Superior temporal gyrus (tissue), 1 donor: ENCODE measurements at regions not wholly inside any gene's neighbourhood (a gene's known extent, or its start where the extent isn't known, plus 50 kb on each side); places are given as distances from the start of the nearest gene placed in this dataset.
"Not testable (repeated sequence)": the region's sequence is repeated elsewhere in the genome, so short reads cannot be mapped to it uniquely, and the experiment has no call there.

Experiments used
- DNase-seq: peaks from one replicate; pipeline ENCODE4 v3.0.0-alpha.2; 2016; ENCODE audit errors: extremely low spot score

DNA sequence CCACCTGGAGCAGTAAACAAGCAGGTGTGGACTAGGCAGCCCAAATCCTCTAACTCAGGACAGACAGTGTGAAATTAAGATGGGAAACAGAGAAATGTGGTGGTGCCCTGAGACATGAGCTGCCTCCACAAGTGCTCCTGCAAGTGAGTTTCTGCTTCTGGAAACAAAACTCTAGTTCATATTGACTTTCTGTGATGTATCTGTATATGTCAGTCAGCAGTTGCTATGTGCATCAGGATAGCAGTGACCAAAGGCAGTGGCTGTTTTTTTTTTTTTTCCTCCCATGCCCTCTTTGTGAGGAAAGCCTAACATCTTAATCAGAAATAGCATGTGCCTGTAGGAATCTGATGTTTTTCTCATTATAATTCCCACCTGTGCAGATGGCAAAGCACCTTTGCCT is 318.4 kb upstream of the SEMA6A start:
- DNase-seq, result no peak

GRCh38 chr5:116887104-116887503 is 312.5 kb upstream of the SEMA6A start:
- no peak for DNase-seq

DNA sequence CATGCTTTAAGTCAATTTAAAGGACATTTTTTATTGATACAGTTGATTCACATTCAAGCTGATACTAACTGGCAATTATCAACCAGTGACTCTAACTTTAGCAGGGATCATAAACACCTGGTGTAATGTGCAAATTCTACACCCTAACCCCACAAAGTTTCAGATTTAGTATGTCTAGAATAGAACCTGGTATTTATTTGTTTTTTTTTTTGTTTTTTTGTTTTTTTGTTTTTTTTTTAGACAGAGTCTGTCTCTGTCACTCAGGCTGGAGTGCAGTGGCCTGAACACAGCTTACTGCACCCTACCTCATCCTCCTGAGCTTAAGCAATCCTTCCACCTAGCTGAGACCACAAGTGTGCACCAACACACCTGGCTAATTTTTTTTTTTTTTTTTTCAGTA is 311.2 kb upstream of the SEMA6A start:
- no peak for DNase-seq

GRCh38 chr5:116883875-116884274 is 309.3 kb upstream of the SEMA6A start:
- DNase-seq, result no peak

DNA sequence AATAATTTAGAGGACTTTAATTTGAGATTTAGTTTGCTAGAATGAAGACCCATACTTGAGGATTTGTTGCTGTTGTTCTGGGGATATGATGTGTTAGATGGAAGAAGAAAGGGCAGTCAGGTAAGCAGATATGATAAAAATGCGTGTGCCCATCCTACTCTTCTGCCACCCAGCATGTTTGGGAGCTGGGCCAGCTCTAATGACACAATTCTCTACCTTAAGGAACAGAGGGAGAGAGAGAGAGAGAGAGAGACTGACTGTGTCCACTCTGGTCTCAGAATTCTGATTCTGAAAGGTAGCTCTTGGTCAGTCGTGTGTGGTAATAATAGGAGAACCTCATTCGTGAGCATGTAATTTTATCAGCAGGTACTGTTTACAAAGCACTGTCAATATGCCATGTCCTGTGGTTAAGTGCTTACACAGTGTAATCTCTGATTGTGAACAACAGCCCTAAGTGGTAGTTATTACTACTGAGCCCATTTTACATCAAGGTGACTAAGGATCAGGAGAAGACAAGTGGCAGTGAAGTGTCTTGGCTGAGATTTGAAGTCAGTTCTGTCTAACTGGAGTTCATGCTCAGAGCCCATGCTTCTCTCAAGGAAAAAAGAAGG is 307.4 kb upstream of the SEMA6A start:
- DNase-seq, result no peak

DNA sequence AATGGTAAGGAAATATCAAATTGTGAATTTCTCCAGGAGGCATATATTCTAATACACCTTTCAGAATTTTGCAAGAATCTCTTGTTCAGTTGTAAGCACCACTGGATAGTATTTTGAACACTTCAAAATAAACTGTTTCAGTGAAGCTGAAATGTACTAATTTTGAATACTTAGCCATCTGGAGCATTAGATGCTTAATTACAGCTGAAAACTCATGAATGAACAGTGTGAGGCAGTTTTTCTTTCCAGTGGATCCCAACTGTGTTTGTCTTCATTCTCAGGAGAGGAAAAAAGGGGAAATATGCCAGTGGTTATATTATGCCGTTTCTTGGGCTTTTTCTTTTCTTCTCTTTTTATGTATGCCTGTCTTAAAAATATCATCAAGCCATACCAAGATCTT is 306.0 kb upstream of the SEMA6A start:
- DNase-seq, result no peak

DNA sequence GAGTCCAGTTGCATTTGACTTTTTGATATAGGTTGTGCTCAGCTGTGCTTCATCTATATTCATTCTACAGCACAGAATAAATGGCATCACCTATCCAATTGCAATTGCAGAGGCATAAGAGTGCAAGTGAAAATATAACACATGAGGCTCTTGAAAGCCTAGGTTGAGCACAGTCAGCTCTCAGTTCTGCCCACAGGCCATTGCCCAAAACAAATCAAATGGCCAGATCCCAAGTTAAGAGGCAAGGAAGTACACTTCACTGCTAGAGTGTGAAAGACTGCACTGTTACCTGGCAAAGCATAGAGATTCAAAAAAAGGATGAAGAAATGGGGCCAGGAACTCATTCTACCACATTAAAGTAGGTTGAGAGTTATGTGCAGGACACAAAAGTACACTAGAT is 305.5 kb upstream of the SEMA6A start:
- no peak for DNase-seq

DNA sequence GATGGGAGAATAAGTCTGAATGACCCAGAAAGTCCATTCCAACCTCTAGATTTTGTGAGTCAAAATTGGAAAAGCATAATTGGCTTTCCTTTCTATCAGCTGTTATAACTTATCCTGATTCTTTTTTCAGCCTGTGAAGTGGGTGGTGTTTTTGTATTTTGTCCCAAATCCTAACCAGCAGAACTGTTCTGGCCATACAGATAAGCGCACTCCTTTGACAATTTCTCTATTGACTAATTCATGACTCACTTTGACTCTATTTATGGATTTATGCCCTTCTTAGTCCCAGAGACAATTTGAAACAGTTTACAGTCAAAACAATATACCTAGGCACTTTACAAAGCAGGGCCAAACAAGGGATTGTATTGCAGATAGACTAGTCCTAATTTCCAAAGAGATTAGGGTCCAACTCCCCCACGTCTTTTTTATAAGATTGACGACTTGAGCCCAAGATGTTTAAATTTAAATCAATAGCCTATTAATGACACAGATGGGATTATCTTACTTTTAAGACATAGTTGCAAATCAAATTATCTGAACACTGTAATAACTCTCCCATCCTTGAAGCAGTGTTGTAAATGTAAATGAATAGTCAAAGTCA is 301.7 kb upstream of the SEMA6A start:
- DNase-seq, result no peak

- DNase-seq, result peak; percentile 49
Measured at GRCh38 chr5:116872986-116873385, 298.4 kb upstream of the SEMA6A start.

GRCh38 chr5:116872486-116872885 is 297.9 kb upstream of the SEMA6A start:
- DNase-seq, result no peak

DNA sequence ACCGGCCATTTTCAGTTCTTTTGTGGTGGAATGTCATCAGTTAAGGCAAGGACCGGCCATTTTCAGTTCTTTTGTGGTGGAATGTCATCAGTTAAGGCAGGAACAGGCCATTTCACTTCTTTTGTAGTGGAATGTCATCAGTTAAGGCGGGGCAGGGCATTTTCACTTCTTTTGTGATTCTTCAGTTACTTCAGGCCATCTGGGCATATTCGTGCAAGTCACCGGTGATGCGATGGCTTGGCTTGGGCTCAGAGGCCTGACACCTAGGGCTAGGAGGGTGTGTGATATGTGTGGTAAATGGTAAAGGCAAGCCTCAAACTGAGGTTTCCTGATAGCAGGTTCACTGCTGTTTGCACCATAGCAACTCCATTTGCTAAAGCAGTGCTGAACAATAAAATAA is 293.2 kb upstream of the SEMA6A start:
- not testable (repeated sequence) for DNase-seq

- no peak for DNase-seq
Measured at GRCh38 chr5:116865651-116866050, 291.0 kb upstream of the SEMA6A start.

DNA sequence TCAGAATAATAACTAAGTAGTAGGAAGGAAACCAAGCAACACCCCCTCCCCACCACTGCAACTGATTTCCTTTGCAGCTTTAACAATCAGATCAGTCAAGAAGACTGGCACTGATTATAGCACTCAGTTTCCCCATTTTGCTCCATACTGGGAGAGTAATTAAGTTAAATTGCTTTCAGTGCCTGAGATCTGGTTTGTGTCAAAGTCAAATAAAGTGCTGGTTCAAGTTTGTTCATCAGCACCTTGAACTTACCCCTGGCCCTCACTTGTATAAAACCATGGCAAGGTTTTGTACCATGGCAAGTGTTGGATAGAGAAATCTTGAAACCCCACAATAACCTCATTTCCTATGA is 290.2 kb upstream of the SEMA6A start:
- no peak for DNase-seq

DNA sequence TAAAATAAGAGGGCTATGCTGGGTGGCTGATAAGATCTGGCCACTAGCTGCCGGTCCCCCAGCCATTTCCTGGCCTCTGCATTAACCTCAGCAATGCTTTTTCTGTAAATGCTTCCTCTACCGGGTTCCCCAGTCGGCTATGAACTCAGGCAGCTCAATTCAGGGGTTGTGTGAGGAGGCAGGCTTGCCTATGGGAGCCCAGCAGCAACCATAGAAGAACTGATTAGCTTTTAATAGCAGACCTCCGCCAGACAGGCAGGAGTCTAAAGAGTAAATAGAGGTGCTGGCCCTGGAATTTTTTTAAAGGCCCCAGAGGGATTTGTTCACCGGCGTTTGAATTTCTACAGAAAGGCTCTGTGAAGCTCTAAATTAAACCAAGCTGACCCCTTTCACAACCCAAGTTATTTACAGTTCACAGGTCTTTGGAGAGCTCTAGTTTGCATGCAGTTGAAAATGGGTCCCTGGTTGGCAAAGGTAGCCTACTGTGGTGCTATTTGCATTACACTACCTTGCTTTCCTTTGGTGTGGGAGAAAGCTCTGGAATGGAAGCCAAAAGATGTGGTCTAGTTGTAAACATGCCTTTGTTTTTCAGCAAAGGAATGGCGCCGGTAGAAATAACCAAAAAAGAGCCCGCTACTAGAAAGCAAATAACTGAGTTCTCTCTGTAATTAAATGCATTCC is 289.7 kb upstream of the SEMA6A start:
- no peak for DNase-seq

DNA sequence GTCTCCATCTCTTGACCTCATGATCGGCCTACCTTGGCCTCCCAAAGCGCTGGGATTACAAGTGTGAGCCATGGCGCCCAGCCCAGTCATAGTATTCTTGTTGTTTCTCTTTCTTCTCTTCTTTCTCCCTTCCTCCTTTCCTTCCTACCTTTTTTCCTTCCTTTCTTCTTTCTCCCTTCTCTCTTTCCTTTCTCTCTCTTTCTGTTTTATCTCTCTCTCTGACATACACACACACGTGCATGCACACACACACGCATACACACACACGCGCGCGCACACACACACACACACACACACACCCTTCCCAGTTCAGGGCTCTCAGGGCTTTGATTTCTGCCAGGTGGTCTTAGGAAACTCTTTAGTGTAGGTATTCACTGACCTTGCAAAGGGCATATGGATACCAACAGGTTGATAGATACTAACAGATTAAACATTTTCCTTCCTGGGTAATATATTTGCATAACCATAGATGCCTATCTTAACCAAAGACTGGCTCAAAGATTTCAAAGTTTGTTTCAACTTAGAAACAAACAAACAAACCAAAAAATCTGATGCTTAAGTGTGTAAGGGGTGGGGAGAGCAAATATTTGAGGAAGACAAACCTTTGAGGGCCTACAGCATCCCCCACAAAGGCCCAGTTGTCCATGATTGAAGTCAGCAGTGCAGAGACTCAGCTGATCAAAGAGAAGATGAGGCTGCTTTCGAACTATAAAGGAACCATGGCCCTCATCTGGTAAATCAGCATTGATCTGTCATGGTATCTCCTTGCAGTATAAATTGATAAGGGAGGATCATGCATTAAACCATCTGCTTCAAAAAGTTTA is 288.2 kb upstream of the SEMA6A start:
- no peak for DNase-seq

DNA sequence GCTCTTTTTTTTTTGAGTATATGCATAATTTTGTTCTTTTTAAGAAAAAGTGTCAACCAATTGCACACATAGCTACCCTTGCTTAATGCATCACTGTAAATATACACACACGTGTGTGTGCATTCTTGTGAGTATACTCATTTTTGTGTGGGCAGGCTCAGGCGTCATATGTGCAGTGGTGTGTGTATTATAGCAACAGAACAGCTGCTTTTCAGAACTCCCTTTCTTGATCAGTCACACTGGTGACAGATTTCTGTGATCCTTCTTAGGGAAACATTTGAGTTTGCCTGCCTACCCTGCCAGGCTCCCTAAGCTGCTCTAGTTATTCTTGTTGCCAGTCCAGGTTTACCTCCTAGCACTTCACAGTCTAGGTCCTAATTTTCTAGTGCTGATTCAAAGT is 287.0 kb upstream of the SEMA6A start:
- no peak for DNase-seq

DNA sequence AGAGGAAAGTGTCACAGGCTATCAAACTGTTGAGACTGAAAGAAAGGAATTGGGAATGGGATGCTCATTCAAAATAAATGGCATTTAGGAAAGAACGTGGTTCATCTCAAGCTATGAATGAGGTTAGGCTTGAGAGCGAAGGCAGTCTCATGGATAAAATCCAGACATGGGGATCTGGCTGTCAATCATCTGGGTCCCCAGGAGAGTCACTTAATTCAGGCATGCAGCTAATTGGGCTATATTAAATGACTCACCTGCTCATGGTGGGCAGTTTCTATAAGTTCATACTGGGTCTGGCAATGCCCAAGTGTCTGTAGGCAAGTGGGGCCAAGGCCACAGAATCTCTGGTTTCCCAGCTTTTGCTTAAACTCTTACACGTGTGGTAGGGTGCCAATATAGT is 286.5 kb upstream of the SEMA6A start:
- no peak for DNase-seq

- no peak for DNase-seq
Measured at GRCh38 chr5:116859666-116860320, 285.2 kb upstream of the SEMA6A start.

DNA sequence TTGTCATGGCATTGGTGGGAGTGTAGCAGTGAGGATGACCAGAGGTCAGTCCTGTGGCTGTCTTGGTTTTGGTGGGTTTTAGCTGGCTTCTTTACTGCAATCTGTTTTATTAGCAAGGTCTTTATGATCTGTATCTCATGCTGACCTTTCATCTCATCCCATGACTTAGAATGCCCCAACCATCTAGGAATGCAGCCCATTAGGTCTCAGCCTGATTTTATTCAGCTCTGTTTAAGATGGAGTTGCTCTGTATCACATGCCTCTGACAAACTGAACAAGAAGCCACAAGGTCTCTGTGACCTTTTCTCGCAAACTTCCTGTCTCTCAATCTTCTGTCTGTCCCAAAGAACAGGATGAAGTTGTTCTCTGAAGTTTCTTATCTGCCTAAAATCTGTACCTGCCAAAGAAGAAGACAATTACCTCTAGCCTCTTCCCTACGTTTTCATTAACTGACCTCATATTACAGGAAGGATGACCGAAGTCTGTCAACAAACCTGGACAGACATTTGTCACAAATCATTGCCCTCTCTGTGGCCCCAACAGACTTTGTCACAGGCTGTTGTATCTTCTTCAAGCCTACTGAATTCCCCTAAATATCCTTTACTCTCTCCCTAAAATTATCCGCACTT is 284.2 kb upstream of the SEMA6A start:
- DNase-seq, result no peak

DNA sequence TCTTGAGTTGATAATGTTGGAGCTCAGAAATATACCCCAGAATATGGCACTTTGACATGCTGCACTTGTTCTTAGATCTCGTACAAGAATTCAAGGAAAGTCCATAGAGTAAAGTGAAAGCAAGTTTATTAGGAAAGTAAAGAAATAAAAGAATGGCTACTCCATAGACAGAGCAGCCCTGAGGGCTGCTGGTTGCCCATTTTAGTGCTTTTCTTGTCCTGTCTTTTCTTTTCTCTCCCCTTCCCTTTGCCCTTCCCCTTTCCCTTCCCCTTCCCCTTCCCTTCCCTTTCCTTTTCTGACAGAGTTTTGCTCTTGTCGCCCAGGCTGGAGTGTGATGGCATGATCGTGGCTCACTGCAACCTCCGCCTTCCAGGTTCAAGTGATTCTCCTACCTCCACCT is 283.4 kb upstream of the SEMA6A start:
- not testable (repeated sequence) for DNase-seq

DNA sequence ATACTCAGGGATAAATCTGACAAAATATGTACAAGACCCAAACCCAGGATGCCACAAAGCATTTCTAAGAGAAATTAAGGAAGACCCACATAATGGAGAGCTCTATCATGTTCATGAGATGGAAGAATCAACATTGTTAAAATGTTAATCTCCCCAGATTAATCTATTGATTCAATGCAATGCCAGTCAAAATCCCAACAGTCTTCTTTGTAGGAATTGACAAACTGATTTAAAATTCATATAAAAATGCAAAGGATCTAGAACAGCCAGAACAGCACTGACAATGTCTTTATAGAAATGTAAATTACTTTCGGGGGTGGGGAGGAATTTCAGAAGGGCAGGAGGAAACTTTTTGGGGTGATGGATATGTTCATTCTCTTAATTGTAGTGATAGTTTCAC is 281.6 kb upstream of the SEMA6A start:
- DNase-seq, result no peak

DNA sequence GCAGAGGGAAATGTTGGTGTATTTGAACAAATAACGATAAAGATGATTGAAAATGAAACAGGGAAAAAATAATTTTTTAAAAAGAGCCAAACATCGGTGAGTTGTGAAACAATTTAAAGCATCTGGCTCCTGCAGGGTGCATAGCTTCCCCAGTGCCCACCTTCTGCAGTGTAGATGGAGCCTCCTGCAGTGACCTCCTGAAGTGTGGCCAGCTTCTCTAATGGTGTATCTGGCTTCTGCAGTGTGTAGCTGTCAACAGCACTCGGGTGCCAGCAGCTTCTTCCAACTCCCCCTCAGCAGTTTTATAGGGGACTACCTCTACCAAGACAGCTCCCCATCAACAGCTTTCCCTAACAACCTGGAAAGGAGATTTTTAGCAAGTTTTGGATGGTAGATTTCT is 279.4 kb upstream of the SEMA6A start:
- DNase-seq, result no peak
